ENCODE measurements at regions not wholly inside any gene's neighbourhood (a gene's known extent, or its start where the extent isn't known, plus 50 kb on each side); places are given as distances from the start of the nearest gene placed in this dataset.

DNA sequence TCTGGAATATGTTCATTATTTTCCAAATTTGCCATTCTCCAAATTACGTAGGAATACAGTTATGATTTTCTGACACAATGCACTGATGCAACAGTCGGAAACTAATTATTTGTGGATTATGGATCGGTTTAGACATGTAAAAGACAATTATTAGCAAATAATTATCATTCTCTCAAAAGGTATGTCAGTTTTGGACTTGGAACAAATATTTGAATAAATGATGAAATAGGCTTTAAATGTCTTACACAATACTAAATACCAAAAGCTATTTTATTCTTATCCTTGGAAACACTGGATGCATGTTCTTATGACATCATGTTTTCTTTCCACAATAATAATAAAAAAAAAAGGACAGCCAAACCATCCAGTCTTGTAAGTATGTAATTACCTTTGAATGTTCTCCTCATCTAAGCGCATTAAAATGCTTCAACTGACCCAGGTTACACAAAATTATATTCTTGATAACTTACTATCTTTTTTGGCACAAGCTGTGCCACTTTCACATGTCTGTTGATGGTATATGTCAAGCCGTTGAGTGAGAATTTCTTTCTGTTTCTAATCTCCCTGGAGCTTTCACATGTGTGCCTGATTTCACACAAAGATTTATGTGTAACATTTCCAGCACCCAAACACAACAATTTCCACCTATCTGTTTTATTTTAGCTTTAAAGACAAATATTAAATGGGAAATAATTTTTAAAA lies 238.5 kb upstream of the ZNF385D start:
- Histone ChIP-seq H2AFZ (ENCODE audit: low read length) (no peak overlapping the region), H3K9ac (ENCODE audit: low read length) (no peak overlapping the region), H3K9me3 (ENCODE audit: low read length) (no peaks in the 10 kb centered on the region), H3F3A (ENCODE audit: low read length, unreplicated experiment) (no peaks in the 10 kb centered on the region), H3K36me3 (ENCODE audit: low read depth, low read length) (no peaks in the 10 kb centered on the region), H3K27ac (ENCODE audit: low read length) (no peak overlapping the region), H4K20me1 (ENCODE audit: low read length) (no peaks in the 10 kb centered on the region), H3K9me2 (replicated peaks; ENCODE audit: low read length) (no peaks in the 10 kb centered on the region), H3K4me2 (ENCODE audit: low read length) (no peak overlapping the region), H3K4me3 (ENCODE audit: low read length) (no peak overlapping the region), H3K27me3 (ENCODE audit: low read length) (no peaks in the 10 kb centered on the region), H3K4me1 (ENCODE audit: insufficient read depth, low read length) (no peaks in the 10 kb centered on the region), H3K79me2 (ENCODE audit: low read length) (no peaks in the 10 kb centered on the region)
- BruUV-seq (replicated peaks): no TSS peak
- intact Hi-C loops (cut with micrococcal nuclease): no loop called here
- ChIA-PET CTCF (no interaction called here), POLR2A (ENCODE audit: unreplicated experiment) (no interaction called here)
- no peak for DNase-seq
- TF ChIP-seq EZH2phosphoT487 (IDR thresholded peaks at IDR 0.05; ENCODE audit: borderline replicate concordance, low read length): no peak
- no peak for TF ChIP-seq EZH2 (IDR thresholded peaks at IDR 0.05; ENCODE audit: low read length, unreplicated experiment)
- TF ChIP-seq, protein P1, sequence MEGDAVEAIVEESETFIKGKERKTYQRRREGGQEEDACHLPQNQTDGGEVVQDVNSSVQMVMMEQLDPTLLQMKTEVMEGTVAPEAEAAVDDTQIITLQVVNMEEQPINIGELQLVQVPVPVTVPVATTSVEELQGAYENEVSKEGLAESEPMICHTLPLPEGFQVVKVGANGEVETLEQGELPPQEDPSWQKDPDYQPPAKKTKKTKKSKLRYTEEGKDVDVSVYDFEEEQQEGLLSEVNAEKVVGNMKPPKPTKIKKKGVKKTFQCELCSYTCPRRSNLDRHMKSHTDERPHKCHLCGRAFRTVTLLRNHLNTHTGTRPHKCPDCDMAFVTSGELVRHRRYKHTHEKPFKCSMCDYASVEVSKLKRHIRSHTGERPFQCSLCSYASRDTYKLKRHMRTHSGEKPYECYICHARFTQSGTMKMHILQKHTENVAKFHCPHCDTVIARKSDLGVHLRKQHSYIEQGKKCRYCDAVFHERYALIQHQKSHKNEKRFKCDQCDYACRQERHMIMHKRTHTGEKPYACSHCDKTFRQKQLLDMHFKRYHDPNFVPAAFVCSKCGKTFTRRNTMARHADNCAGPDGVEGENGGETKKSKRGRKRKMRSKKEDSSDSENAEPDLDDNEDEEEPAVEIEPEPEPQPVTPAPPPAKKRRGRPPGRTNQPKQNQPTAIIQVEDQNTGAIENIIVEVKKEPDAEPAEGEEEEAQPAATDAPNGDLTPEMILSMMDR (conservative IDR thresholded peaks at IDR 0.05; ENCODE audit: low read depth, low read length): no peak
- no peak for ATAC-seq

- Histone ChIP-seq H3K79me2 (ENCODE audit: low read length) (no peaks in the 10 kb centered on the region), H3K36me3 (ENCODE audit: low read depth, low read length) (no peaks in the 10 kb centered on the region), H3K27me3 (ENCODE audit: low read length) (no peaks in the 10 kb centered on the region), H3K27ac (ENCODE audit: low read length) (no peak overlapping the region), H3K4me2 (ENCODE audit: low read length) (no peak overlapping the region), H3K9ac (ENCODE audit: low read length) (no peak overlapping the region), H3K4me3 (ENCODE audit: low read length) (no peak overlapping the region), H2AFZ (ENCODE audit: low read length) (no peak overlapping the region), H4K20me1 (ENCODE audit: low read length) (no peaks in the 10 kb centered on the region), H3K9me2 (replicated peaks; ENCODE audit: low read length) (no peaks in the 10 kb centered on the region), H3K9me3 (ENCODE audit: low read length) (no peaks in the 10 kb centered on the region), H3F3A (ENCODE audit: low read length, unreplicated experiment) (no peaks in the 10 kb centered on the region), H3K4me1 (ENCODE audit: insufficient read depth, low read length) (no peaks in the 10 kb centered on the region)
- BruUV-seq (replicated peaks): no TSS peak
- ChIA-PET POLR2A (ENCODE audit: unreplicated experiment) (no interaction called here), CTCF (no interaction called here)
- intact Hi-C loops (cut with micrococcal nuclease): no loop called here
- DNase-seq (no peak), ATAC-seq (no peak)
- TF ChIP-seq, protein P1 (conservative IDR thresholded peaks at IDR 0.05; ENCODE audit: low read depth, low read length): no peak
- no peak for TF ChIP-seq EZH2 (IDR thresholded peaks at IDR 0.05; ENCODE audit: low read length, unreplicated experiment)
- no peak for TF ChIP-seq EZH2phosphoT487 (IDR thresholded peaks at IDR 0.05; ENCODE audit: borderline replicate concordance, low read length)
Observed at GRCh38 chr3:21991061-21991460, 240.1 kb upstream of the ZNF385D start.

DNA sequence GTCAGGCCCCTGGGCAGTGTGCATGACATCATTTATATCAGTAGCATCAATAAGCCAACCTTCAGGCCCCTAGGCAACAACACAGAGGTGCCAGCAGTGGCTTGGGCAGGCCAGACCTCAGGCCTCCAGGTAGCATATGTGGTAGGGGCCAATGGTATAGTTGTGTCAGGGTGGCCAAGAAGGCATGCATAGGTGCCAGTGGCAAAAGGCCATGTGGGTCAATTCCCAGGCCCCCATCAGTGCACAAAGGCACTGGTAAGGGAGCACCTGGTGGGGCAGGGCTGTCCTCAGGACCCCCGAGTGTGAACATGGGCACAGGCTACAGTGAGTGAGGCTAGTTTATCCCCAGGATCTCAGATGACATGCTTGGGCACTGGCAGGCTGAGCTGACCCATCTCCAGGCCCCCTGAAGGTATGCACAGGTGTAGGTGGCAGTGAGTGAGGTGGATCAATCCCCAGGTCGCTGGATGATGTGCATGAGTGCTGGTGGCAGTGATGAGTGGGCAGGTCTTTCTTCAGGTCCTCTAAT lies 244.1 kb upstream of the ZNF385D start:
- H3K9me3 ChIP-seq (ENCODE audit: low read length): no peaks in the 10 kb centered on the region
- H2AFZ ChIP-seq (ENCODE audit: low read length): no peak overlapping the region
- ChIA-PET CTCF (no interaction called here), POLR2A (ENCODE audit: unreplicated experiment) (no interaction called here)
- no peak overlapping the region for H3K9ac ChIP-seq (ENCODE audit: low read length)
- DNase-seq: no peak
- H3K27ac ChIP-seq (ENCODE audit: low read length): no peak overlapping the region
- intact Hi-C loops (cut with micrococcal nuclease): no loop called here
- no peaks in the 10 kb centered on the region for H3K4me1 ChIP-seq (ENCODE audit: insufficient read depth, low read length)
- no peak overlapping the region for H3K4me2 ChIP-seq (ENCODE audit: low read length)
- H3K27me3 ChIP-seq (ENCODE audit: low read length): no peaks in the 10 kb centered on the region
- no peak overlapping the region for H3K4me3 ChIP-seq (ENCODE audit: low read length)
- no peaks in the 10 kb centered on the region for H3K36me3 ChIP-seq (ENCODE audit: low read depth, low read length)
- no peaks in the 10 kb centered on the region for H4K20me1 ChIP-seq (ENCODE audit: low read length)
- no peaks in the 10 kb centered on the region for H3K79me2 ChIP-seq (ENCODE audit: low read length)
- BruUV-seq (replicated peaks): no TSS peak
- no peak for ATAC-seq
- H3F3A ChIP-seq (ENCODE audit: low read length, unreplicated experiment): no peaks in the 10 kb centered on the region
- no peaks in the 10 kb centered on the region for H3K9me2 ChIP-seq (replicated peaks; ENCODE audit: low read length)
- TF ChIP-seq EZH2 (IDR thresholded peaks at IDR 0.05; ENCODE audit: low read length, unreplicated experiment) (no peak), EZH2phosphoT487 (IDR thresholded peaks at IDR 0.05; ENCODE audit: borderline replicate concordance, low read length) (no peak)
- TF ChIP-seq, protein P1 (conservative IDR thresholded peaks at IDR 0.05; ENCODE audit: low read depth, low read length): no peak
